Astrocyte (in vitro differentiated cells and primary cell): ENCODE measurements at regions not wholly inside any gene's neighbourhood (a gene's known extent, or its start where the extent isn't known, plus 50 kb on each side); places are given as distances from the start of the nearest gene placed in this dataset.

ENCODE experiments used
- DNase-seq: peaks from one replicate; pipeline ENCODE4 v3.0.0-alpha.2; 2010; ENCODE audit warnings: low read depth
- FAIRE-seq: peaks from 2 replicates; lab custom pipeline; 2011; peaks lifted over from hg19 to GRCh38; lab: Jason Lieb, UNC
- H2AFZ ChIP-seq: 2 replicates; pipeline ENCODE4 v1.6.0; 2012; ENCODE audit warnings: low read depth, low read length, inconsistent platforms
- H3K27ac ChIP-seq: 2 replicates; pipeline ENCODE4 v1.5.1; 2011; ENCODE audit warnings: low read depth, low read length, inconsistent platforms
- H3K27me3 ChIP-seq: 2 replicates; pipeline ENCODE4 v1.6.0; 2011; ENCODE audit warnings: low read length, inconsistent platforms; ENCODE audit not compliant: insufficient read depth
- H3K36me3 ChIP-seq: 2 replicates; pipeline ENCODE4 v1.5.1; 2011; ENCODE audit warnings: low read length, inconsistent platforms; ENCODE audit not compliant: insufficient read depth
- H3K4me1 ChIP-seq: 2 replicates; pipeline ENCODE4 v1.5.1; 2011; ENCODE audit warnings: low read length, inconsistent platforms; ENCODE audit not compliant: insufficient read depth
- H3K4me2 ChIP-seq: 2 replicates; pipeline ENCODE4 v1.6.0; 2012; ENCODE audit warnings: low read length, inconsistent platforms
- H3K4me3 ChIP-seq: 2 replicates; pipeline ENCODE4 v1.5.1; 2011; ENCODE audit warnings: low read depth, mild to moderate bottlenecking, low read length, inconsistent platforms; ENCODE audit not compliant: insufficient read depth
- H3K79me2 ChIP-seq: 2 replicates; pipeline ENCODE4 v1.6.0; 2012; ENCODE audit warnings: mild to moderate bottlenecking, low read length, inconsistent platforms; ENCODE audit not compliant: insufficient read depth
- H3K9ac ChIP-seq: 2 replicates; pipeline ENCODE4 v1.6.0; 2012; ENCODE audit warnings: mild to moderate bottlenecking, low read length, inconsistent platforms
- H3K9me3 ChIP-seq: 2 replicates; pipeline ENCODE4 v1.5.1; 2012; ENCODE audit warnings: low read depth, mild to moderate bottlenecking, low read length, inconsistent platforms; ENCODE audit not compliant: insufficient read depth
- H4K20me1 ChIP-seq: 2 replicates; pipeline ENCODE4 v1.6.0; 2012; ENCODE audit warnings: low read length, inconsistent platforms; ENCODE audit not compliant: insufficient read depth
- H3K27ac Mint-ChIP-seq: one replicate; pipeline ENCODE4 v1.8.0; 2021; ENCODE audit warnings: mild to moderate bottlenecking, mixed read lengths; ENCODE audit not compliant: unreplicated experiment
- H3K27me3 Mint-ChIP-seq: one replicate; pipeline ENCODE4 v1.8.0; 2021; ENCODE audit warnings: low read depth, mixed read lengths; ENCODE audit not compliant: unreplicated experiment
- H3K36me3 Mint-ChIP-seq: one replicate; pipeline ENCODE4 v1.8.0; 2021; ENCODE audit warnings: low read depth, mixed read lengths; ENCODE audit not compliant: unreplicated experiment
- H3K4me1 Mint-ChIP-seq: one replicate; pipeline ENCODE4 v1.8.0; 2021; ENCODE audit warnings: low read depth, mixed read lengths; ENCODE audit not compliant: unreplicated experiment
- H3K4me3 Mint-ChIP-seq: one replicate; pipeline ENCODE4 v1.8.0; 2021; ENCODE audit warnings: mild to moderate bottlenecking, moderate library complexity, mixed read lengths; ENCODE audit not compliant: unreplicated experiment
- H3K9me3 Mint-ChIP-seq: one replicate; pipeline ENCODE4 v1.8.0; 2021; ENCODE audit warnings: mild to moderate bottlenecking, mixed read lengths; ENCODE audit not compliant: unreplicated experiment
- EZH2 ChIP-seq: IDR thresholded peaks from 2 replicates; pipeline ENCODE4 v1.6.1; 2012; ENCODE audit warnings: mild to moderate bottlenecking, low read length, inconsistent platforms; ENCODE audit not compliant: insufficient read depth
- TF ChIP-seq, protein P1 (sequence below): IDR thresholded peaks from 2 replicates; pipeline ENCODE4 v1.5.1; 2011; ENCODE audit warnings: low read depth, mild to moderate bottlenecking, inconsistent platforms, low read length, moderate library complexity; ENCODE audit not compliant: insufficient read depth

DNA sequence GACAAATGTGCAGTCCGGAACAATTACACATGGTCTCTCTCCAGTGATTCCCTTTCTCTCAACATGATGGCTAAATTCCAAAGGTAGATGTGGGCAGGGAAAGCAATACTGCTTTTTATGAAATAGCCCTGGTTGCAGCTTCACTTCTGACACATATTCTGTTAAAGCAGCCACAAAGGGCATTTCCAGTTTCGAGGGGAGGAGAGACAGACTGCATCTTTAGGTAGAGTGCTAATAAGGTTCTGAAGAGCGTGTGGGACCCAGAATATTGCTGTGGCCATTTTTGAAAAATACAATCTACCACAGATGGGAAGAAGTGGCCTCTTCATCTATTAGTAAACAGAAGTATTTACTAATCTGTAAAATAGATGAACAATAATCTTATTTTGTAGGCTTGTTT, 139.3 kb upstream of the PEX5L start:
- H3K9me3 ChIP-seq: peaks cover 6% of the 10 kb centered on the region
- H3K4me3 ChIP-seq: no peak overlapping the region
- no peak overlapping the region for H2AFZ ChIP-seq
- Mint-ChIP-seq H3K9me3 (peaks cover 3% of the 10 kb centered on the region), H3K36me3 (no peaks in the 10 kb centered on the region), H3K4me3 (no peak overlapping the region), H3K27me3 (peaks cover 3% of the 10 kb centered on the region), H3K27ac (no peak overlapping the region), H3K4me1 (no peaks in the 10 kb centered on the region)
- H3K27ac ChIP-seq: no peak overlapping the region
- TF ChIP-seq, protein P1, sequence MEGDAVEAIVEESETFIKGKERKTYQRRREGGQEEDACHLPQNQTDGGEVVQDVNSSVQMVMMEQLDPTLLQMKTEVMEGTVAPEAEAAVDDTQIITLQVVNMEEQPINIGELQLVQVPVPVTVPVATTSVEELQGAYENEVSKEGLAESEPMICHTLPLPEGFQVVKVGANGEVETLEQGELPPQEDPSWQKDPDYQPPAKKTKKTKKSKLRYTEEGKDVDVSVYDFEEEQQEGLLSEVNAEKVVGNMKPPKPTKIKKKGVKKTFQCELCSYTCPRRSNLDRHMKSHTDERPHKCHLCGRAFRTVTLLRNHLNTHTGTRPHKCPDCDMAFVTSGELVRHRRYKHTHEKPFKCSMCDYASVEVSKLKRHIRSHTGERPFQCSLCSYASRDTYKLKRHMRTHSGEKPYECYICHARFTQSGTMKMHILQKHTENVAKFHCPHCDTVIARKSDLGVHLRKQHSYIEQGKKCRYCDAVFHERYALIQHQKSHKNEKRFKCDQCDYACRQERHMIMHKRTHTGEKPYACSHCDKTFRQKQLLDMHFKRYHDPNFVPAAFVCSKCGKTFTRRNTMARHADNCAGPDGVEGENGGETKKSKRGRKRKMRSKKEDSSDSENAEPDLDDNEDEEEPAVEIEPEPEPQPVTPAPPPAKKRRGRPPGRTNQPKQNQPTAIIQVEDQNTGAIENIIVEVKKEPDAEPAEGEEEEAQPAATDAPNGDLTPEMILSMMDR: no peak
- TF ChIP-seq EZH2: no peak
- DNase-seq (no peak), FAIRE-seq (no peak)
- H3K79me2 ChIP-seq: no peaks in the 10 kb centered on the region
- no peaks in the 10 kb centered on the region for H4K20me1 ChIP-seq
- H3K4me1 ChIP-seq: no peaks in the 10 kb centered on the region
- H3K4me2 ChIP-seq: no peak overlapping the region
- H3K9ac ChIP-seq: no peak overlapping the region
- H3K36me3 ChIP-seq: no peaks in the 10 kb centered on the region
- no peaks in the 10 kb centered on the region for H3K27me3 ChIP-seq

GRCh38 chr3:180177255-180177654, 140.5 kb upstream of the PEX5L start:
- Mint-ChIP-seq H3K27me3 (peaks cover 3% of the 10 kb centered on the region), H3K4me1 (no peaks in the 10 kb centered on the region), H3K27ac (no peak overlapping the region), H3K36me3 (no peaks in the 10 kb centered on the region), H3K4me3 (no peak overlapping the region), H3K9me3 (peaks cover 3% of the 10 kb centered on the region)
- Histone ChIP-seq H3K36me3 (no peaks in the 10 kb centered on the region), H3K9me3 (peaks cover 6% of the 10 kb centered on the region), H4K20me1 (no peaks in the 10 kb centered on the region), H3K27ac (no peak overlapping the region), H3K4me3 (no peak overlapping the region), H3K27me3 (no peaks in the 10 kb centered on the region), H3K4me2 (no peak overlapping the region), H3K4me1 (no peaks in the 10 kb centered on the region), H2AFZ (no peak overlapping the region), H3K9ac (no peak overlapping the region), H3K79me2 (no peaks in the 10 kb centered on the region)
- no peak for DNase-seq
- TF ChIP-seq, protein P1: no peak
- TF ChIP-seq EZH2: no peak
- no peak for FAIRE-seq

DNA sequence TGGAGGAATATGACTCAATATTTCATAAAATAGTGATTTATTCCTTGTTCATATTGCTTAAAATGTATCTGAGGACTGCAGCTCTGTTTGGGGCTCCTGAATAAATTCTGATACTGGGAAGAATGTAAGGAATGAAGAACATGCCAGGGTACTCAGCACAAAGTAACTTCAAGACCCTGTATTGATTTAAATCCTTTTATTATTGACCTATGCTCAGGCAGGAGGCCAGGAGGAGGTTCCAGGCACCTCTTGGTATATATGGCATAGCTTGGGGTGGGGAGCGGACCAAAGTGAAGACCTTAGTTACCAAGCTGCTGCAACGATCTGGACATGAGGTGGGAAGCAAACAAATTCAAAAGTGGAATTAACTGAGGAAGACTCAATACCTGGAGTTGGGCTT, 142.8 kb upstream of the PEX5L start:
- no peak overlapping the region for H2AFZ ChIP-seq
- no peak overlapping the region for H3K4me3 Mint-ChIP-seq
- no peak for FAIRE-seq

More for the DNA sequence above, 142.8 kb upstream of the PEX5L start:
- Histone ChIP-seq H3K79me2 (no peaks in the 10 kb centered on the region), H3K27ac (no peak overlapping the region), H4K20me1 (no peaks in the 10 kb centered on the region), H3K4me3 (no peak overlapping the region), H3K36me3 (no peaks in the 10 kb centered on the region), H3K4me2 (no peak overlapping the region), H3K9ac (no peak overlapping the region), H3K4me1 (no peaks in the 10 kb centered on the region), H3K9me3 (no peaks in the 10 kb centered on the region), H3K27me3 (no peaks in the 10 kb centered on the region)
- TF ChIP-seq EZH2: no peak
- TF ChIP-seq, protein P1: no peak
- Mint-ChIP-seq H3K4me1 (no peaks in the 10 kb centered on the region), H3K27me3 (peaks cover 3% of the 10 kb centered on the region), H3K36me3 (no peaks in the 10 kb centered on the region), H3K27ac (no peak overlapping the region), H3K9me3 (no peaks in the 10 kb centered on the region)
- no peak for DNase-seq
